WTC11 (cell line): ENCODE measurements at regions not wholly inside any gene's neighbourhood (a gene's known extent, or its start where the extent isn't known, plus 50 kb on each side); places are given as distances from the start of the nearest gene placed in this dataset.

Experiments used
- ATAC-seq: fragments of 200-7000 bp; cut with Tn5 transposase; 2 replicates; pipeline ENCODE4 v1.10.0; 2021; ENCODE audit warnings: mild to moderate bottlenecking, moderate library complexity
- CTCF ChIA-PET: fragments of 300-600 bp; sonication (Branson Sonifier 250); formaldehyde crosslinking; loops from one replicate; lab custom pipeline; 2021; ENCODE audit warnings: antibody characterized with exemption; lab: Charles Lee
- POLR2A ChIA-PET: fragments of 350-600 bp; sonication (Branson Sonifier 250); formaldehyde crosslinking; loops from one replicate; lab custom pipeline; 2021; ENCODE audit warnings: antibody characterized with exemption; lab: Charles Lee
- DNase-seq: peaks from one replicate; pipeline ENCODE4 v3.0.0; 2021; ENCODE audit warnings: low spot score
- H3K27ac Mint-ChIP-seq: 2 replicates; pipeline ENCODE4 v1.8.0; 2021; ENCODE audit warnings: mixed read lengths
- H3K27me3 Mint-ChIP-seq: 2 replicates; pipeline ENCODE4 v1.8.0; 2021; ENCODE audit warnings: low read depth, mild to moderate bottlenecking, moderate library complexity, mixed read lengths
- H3K36me3 Mint-ChIP-seq: 2 replicates; pipeline ENCODE4 v1.8.0; 2021; ENCODE audit warnings: mixed read lengths
- H3K4me1 Mint-ChIP-seq: 2 replicates; pipeline ENCODE4 v1.8.0; 2022; ENCODE audit warnings: mixed read lengths
- H3K4me3 Mint-ChIP-seq: 2 replicates; pipeline ENCODE4 v1.8.0; 2021; ENCODE audit warnings: mild to moderate bottlenecking, moderate library complexity, mixed read lengths
- H3K9me3 Mint-ChIP-seq: 2 replicates; pipeline ENCODE4 v1.8.0; 2021; ENCODE audit warnings: mixed read lengths
- EMX1 ChIP-seq: fragments of 250-450 bp; sonication (Bioruptor Pico); IDR thresholded peaks from 2 replicates; pipeline ENCODE4 v1.8.0; 2021; ENCODE audit warnings: mild to moderate bottlenecking
- ESRRA ChIP-seq: sonication (generic); formaldehyde crosslinking; IDR thresholded peaks from 2 replicates; pipeline ENCODE4 v1.8.1; 2022; ENCODE audit warnings: mild to moderate bottlenecking, missing genetic modification reagents, borderline replicate concordance
- FOXK1 ChIP-seq: sonication (generic); formaldehyde crosslinking; IDR thresholded peaks from 2 replicates; pipeline ENCODE4 v1.8.0; 2022; ENCODE audit warnings: mild to moderate bottlenecking, moderate library complexity, missing genetic modification reagents
- FOXP1 ChIP-seq: sonication (generic); formaldehyde crosslinking; IDR thresholded peaks from 2 replicates; pipeline ENCODE4 v1.8.0; 2022; ENCODE audit warnings: missing genetic modification reagents, mild to moderate bottlenecking, moderate library complexity, borderline replicate concordance
- HMGA2 ChIP-seq: fragments of 250-450 bp; sonication (Bioruptor Pico); IDR thresholded peaks from 2 replicates; pipeline ENCODE4 v1.4.0; 2021; ENCODE audit warnings: mild to moderate bottlenecking, moderate library complexity
- IRF2 ChIP-seq: sonication (generic); formaldehyde crosslinking; IDR thresholded peaks from 2 replicates; pipeline ENCODE4 v1.8.0; 2022; ENCODE audit warnings: low read depth, missing genetic modification reagents, borderline replicate concordance
- KAT7 ChIP-seq: sonication (generic); formaldehyde crosslinking; IDR thresholded peaks from 2 replicates; pipeline ENCODE4 v1.8.1; 2023; ENCODE audit warnings: missing genetic modification reagents, mild to moderate bottlenecking, borderline replicate concordance
- OVOL2 ChIP-seq: fragments of 250-450 bp; sonication (Bioruptor Pico); IDR thresholded peaks from 2 replicates; pipeline ENCODE4 v1.9.0; 2021; ENCODE audit warnings: mild to moderate bottlenecking, borderline replicate concordance
- RORB ChIP-seq: fragments of 250-450 bp; sonication (Bioruptor Pico); IDR thresholded peaks from 2 replicates; pipeline ENCODE4 v1.9.0; 2021; ENCODE audit warnings: mild to moderate bottlenecking
- SMAD3 ChIP-seq: sonication (generic); formaldehyde crosslinking; IDR thresholded peaks from 2 replicates; pipeline ENCODE4 v1.8.0; 2022; ENCODE audit warnings: missing genetic modification reagents, mild to moderate bottlenecking, borderline replicate concordance
- SOX15 ChIP-seq: fragments of 250-450 bp; sonication (Bioruptor Pico); IDR thresholded peaks from 2 replicates; pipeline ENCODE4 v1.9.0; 2021; ENCODE audit warnings: mild to moderate bottlenecking
- ZNF138 ChIP-seq: sonication (generic); formaldehyde crosslinking; conservative IDR thresholded peaks from 2 replicates; pipeline ENCODE4 v1.8.1; 2022; ENCODE audit warnings: mild to moderate bottlenecking, moderate library complexity, missing genetic modification reagents
- ZNF263 ChIP-seq: sonication (generic); formaldehyde crosslinking; IDR thresholded peaks from 2 replicates; pipeline ENCODE4 v1.8.1; 2022; ENCODE audit warnings: low read depth, mild to moderate bottlenecking, moderate library complexity, missing genetic modification reagents
- ZNF317 ChIP-seq: sonication (generic); formaldehyde crosslinking; IDR thresholded peaks from 2 replicates; pipeline ENCODE4 v1.8.1; 2023; ENCODE audit warnings: low read depth, mild to moderate bottlenecking, moderate library complexity, missing genetic modification reagents, borderline replicate concordance
- TF ChIP-seq, protein P1 (sequence below): sonication (generic); formaldehyde crosslinking; IDR thresholded peaks from 2 replicates; pipeline ENCODE4 v1.8.1; 2023; ENCODE audit warnings: mild to moderate bottlenecking, missing genetic modification reagents
- TF ChIP-seq, protein P2 (sequence below): sonication (generic); formaldehyde crosslinking; IDR thresholded peaks from 2 replicates; pipeline ENCODE4 v1.8.1; 2022; ENCODE audit warnings: low read depth, missing genetic modification reagents, borderline replicate concordance
- TF ChIP-seq, protein P3 (sequence below): sonication (generic); formaldehyde crosslinking; conservative IDR thresholded peaks from 2 replicates; pipeline ENCODE4 v1.8.1; 2022; ENCODE audit warnings: mild to moderate bottlenecking, missing genetic modification reagents
- TF ChIP-seq, protein P4 (sequence below): fragments of 250-450 bp; sonication (Bioruptor Pico); IDR thresholded peaks from 2 replicates; pipeline ENCODE4 v1.9.0; 2021; ENCODE audit warnings: moderate library complexity, mild to moderate bottlenecking, inconsistent platforms, borderline replicate concordance
- TF ChIP-seq, protein P5 (sequence below): sonication (generic); formaldehyde crosslinking; IDR thresholded peaks from 2 replicates; pipeline ENCODE4 v1.8.1; 2022; ENCODE audit warnings: low read depth, mild to moderate bottlenecking, moderate library complexity, missing genetic modification reagents, borderline replicate concordance
- TF ChIP-seq, protein P6 (sequence below): sonication (generic); formaldehyde crosslinking; IDR thresholded peaks from 2 replicates; pipeline ENCODE4 v1.8.0; 2022; ENCODE audit warnings: mild to moderate bottlenecking, missing genetic modification reagents
- TF ChIP-seq, protein P7 (sequence below): sonication (generic); formaldehyde crosslinking; IDR thresholded peaks from 2 replicates; pipeline ENCODE4 v1.8.0; 2022; ENCODE audit warnings: mild to moderate bottlenecking, missing genetic modification reagents

DNA sequence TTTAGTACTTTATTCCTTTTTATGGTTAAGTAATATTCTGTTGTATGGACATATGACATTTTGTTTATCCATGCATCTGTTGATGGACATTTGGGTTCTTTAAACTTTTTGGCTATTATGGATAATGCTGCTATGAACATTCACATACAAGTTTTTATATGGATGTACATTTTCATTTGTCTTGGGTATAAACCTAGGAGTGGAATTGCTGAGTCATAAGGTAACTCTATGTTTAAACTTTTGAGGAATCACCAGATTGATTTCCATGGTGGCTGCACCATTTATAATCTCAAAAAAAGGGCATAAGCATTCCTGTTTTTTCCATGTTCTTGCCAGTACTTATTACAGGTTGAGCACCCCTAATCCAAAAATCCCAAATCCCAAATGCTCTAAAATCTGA, 90.3 kb upstream of the CRHR1 start:
- H3K27ac Mint-ChIP-seq: no peak overlapping the region
- H3K9me3 Mint-ChIP-seq: no peaks in the 10 kb centered on the region
- no peaks in the 10 kb centered on the region for H3K36me3 Mint-ChIP-seq
- DNase-seq (no peak), ATAC-seq (no peak)
- no peaks in the 10 kb centered on the region for H3K4me1 Mint-ChIP-seq
- H3K27me3 Mint-ChIP-seq: peaks cover 8% of the 10 kb centered on the region
- CTCF ChIA-PET: no interaction called here
- POLR2A ChIA-PET: no interaction called here
- TF ChIP-seq IRF2 (CRISPR knock-in tag) (no peak), EMX1 (CRISPR knock-in tag) (no peak), FOXP1 (CRISPR knock-in tag) (no peak)
- no peak overlapping the region for H3K4me3 Mint-ChIP-seq

DNA sequence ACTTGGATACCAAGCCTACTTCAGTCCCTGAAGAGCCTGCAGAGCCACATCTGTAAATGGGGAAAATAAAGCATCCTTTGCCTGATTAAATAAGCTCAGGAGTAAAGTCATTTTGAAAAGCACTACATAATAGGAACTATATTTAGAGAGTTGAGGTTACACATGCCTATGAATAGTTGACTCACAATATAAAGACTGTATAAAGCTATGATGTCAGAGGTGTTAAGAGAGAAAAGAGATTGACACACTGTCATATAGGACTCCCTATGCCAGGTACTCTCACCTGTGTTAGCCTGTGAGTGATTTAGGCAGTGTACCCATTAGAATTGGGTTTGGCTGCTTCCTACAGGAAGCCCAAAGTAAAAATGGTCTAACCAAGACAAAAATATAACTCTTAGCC, 87.7 kb upstream of the CRHR1 start:
- H3K27ac Mint-ChIP-seq: no peak overlapping the region
- no peak overlapping the region for H3K4me3 Mint-ChIP-seq
- CTCF ChIA-PET: interaction anchor here (1.1 to 1.7 kb wide), 3 partner anchors 25 to 275 kb away, joined by 4 to 7 read pairs (median 4); no protein-coding TSS in a partner anchor
- ATAC-seq: no peak
- no peak for TF ChIP-seq ZNF263 (CRISPR knock-in tag)
- TF ChIP-seq ZNF138: no peak
- TF ChIP-seq FOXK1 (CRISPR knock-in tag): no peak
- TF ChIP-seq ZNF317: no peak
- TF ChIP-seq RORB: no peak
- TF ChIP-seq, protein P1, sequence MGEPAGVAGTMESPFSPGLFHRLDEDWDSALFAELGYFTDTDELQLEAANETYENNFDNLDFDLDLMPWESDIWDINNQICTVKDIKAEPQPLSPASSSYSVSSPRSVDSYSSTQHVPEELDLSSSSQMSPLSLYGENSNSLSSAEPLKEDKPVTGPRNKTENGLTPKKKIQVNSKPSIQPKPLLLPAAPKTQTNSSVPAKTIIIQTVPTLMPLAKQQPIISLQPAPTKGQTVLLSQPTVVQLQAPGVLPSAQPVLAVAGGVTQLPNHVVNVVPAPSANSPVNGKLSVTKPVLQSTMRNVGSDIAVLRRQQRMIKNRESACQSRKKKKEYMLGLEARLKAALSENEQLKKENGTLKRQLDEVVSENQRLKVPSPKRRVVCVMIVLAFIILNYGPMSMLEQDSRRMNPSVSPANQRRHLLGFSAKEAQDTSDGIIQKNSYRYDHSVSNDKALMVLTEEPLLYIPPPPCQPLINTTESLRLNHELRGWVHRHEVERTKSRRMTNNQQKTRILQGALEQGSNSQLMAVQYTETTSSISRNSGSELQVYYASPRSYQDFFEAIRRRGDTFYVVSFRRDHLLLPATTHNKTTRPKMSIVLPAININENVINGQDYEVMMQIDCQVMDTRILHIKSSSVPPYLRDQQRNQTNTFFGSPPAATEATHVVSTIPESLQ (CRISPR knock-in tag): no peak
- no peak for TF ChIP-seq OVOL2 (CRISPR knock-in tag)
- TF ChIP-seq, protein P2, sequence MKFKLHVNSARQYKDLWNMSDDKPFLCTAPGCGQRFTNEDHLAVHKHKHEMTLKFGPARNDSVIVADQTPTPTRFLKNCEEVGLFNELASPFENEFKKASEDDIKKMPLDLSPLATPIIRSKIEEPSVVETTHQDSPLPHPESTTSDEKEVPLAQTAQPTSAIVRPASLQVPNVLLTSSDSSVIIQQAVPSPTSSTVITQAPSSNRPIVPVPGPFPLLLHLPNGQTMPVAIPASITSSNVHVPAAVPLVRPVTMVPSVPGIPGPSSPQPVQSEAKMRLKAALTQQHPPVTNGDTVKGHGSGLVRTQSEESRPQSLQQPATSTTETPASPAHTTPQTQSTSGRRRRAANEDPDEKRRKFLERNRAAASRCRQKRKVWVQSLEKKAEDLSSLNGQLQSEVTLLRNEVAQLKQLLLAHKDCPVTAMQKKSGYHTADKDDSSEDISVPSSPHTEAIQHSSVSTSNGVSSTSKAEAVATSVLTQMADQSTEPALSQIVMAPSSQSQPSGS: no peak
- no peak for TF ChIP-seq KAT7 (CRISPR knock-in tag)
- TF ChIP-seq SMAD3 (CRISPR knock-in tag): no peak
- TF ChIP-seq, protein P3, sequence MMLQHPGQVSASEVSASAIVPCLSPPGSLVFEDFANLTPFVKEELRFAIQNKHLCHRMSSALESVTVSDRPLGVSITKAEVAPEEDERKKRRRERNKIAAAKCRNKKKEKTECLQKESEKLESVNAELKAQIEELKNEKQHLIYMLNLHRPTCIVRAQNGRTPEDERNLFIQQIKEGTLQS (CRISPR knock-in tag): no peak
- no peak for TF ChIP-seq SOX15 (CRISPR knock-in tag)
- TF ChIP-seq, protein P4, sequence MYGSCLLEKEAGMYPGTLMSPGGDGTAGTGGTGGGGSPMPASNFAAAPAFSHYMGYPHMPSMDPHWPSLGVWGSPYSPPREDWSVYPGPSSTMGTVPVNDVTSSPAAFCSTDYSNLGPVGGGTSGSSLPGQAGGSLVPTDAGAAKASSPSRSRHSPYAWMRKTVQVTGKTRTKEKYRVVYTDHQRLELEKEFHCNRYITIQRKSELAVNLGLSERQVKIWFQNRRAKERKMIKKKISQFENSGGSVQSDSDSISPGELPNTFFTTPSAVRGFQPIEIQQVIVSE (CRISPR knock-in tag): no peak
- H3K27me3 Mint-ChIP-seq: peaks cover 5% of the 10 kb centered on the region
- H3K36me3 Mint-ChIP-seq: no peaks in the 10 kb centered on the region
- DNase-seq: no peak
- POLR2A ChIA-PET: no interaction called here
- H3K4me1 Mint-ChIP-seq: peaks cover 6% of the 10 kb centered on the region
- no peaks in the 10 kb centered on the region for H3K9me3 Mint-ChIP-seq

DNA sequence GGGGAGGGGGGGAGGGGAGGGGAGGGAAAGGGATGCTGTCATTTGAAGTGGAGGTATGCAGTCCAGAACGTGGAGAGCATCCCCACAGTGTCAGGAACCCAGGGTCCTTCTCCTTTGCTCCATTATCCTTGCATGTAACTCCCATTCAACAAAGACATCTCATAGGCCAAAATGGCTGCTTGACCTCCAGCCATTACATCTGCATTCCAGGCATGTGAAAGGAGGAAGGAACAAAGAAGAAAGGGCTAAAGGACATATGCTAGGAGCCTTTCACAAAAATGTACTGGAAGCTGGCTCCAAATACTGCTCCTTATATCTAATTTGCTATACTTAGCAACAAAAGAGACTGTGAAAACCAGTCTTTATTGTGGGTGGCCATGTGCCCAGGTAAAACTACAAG, 87.0 kb upstream of the CRHR1 start:
- ChIA-PET CTCF (interaction anchor here (1.7 kb wide), 1 partner anchor 274 kb away, joined by 4 read pairs; no protein-coding TSS in a partner anchor), POLR2A (no interaction called here)
- H3K4me3 Mint-ChIP-seq: no peak overlapping the region
- no peaks in the 10 kb centered on the region for H3K9me3 Mint-ChIP-seq
- no peak overlapping the region for H3K27ac Mint-ChIP-seq
- no peak for DNase-seq
- peaks cover 6% of the 10 kb centered on the region for H3K27me3 Mint-ChIP-seq
- ATAC-seq: no peak
- H3K4me1 Mint-ChIP-seq: peaks cover 6% of the 10 kb centered on the region
- H3K36me3 Mint-ChIP-seq: no peaks in the 10 kb centered on the region
- TF ChIP-seq HMGA2 (no peak), ESRRA (no peak)
- TF ChIP-seq, protein P5, sequence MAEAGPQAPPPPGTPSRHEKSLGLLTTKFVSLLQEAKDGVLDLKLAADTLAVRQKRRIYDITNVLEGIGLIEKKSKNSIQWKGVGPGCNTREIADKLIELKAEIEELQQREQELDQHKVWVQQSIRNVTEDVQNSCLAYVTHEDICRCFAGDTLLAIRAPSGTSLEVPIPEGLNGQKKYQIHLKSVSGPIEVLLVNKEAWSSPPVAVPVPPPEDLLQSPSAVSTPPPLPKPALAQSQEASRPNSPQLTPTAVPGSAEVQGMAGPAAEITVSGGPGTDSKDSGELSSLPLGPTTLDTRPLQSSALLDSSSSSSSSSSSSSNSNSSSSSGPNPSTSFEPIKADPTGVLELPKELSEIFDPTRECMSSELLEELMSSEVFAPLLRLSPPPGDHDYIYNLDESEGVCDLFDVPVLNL: no peak
- TF ChIP-seq, protein P6, sequence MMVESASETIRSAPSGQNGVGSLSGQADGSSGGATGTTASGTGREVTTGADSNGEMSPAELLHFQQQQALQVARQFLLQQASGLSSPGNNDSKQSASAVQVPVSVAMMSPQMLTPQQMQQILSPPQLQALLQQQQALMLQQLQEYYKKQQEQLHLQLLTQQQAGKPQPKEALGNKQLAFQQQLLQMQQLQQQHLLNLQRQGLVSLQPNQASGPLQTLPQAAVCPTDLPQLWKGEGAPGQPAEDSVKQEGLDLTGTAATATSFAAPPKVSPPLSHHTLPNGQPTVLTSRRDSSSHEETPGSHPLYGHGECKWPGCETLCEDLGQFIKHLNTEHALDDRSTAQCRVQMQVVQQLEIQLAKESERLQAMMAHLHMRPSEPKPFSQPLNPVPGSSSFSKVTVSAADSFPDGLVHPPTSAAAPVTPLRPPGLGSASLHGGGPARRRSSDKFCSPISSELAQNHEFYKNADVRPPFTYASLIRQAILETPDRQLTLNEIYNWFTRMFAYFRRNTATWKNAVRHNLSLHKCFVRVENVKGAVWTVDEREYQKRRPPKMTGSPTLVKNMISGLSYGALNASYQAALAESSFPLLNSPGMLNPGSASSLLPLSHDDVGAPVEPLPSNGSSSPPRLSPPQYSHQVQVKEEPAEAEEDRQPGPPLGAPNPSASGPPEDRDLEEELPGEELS: no peak
- TF ChIP-seq, protein P7, sequence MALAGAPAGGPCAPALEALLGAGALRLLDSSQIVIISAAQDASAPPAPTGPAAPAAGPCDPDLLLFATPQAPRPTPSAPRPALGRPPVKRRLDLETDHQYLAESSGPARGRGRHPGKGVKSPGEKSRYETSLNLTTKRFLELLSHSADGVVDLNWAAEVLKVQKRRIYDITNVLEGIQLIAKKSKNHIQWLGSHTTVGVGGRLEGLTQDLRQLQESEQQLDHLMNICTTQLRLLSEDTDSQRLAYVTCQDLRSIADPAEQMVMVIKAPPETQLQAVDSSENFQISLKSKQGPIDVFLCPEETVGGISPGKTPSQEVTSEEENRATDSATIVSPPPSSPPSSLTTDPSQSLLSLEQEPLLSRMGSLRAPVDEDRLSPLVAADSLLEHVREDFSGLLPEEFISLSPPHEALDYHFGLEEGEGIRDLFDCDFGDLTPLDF (CRISPR knock-in tag): no peak
